Hepatocyte (in vitro differentiated cells): ENCODE measurements at regions not wholly inside any gene's neighbourhood (a gene's known extent, or its start where the extent isn't known, plus 50 kb on each side); places are given as distances from the start of the nearest gene placed in this dataset.

Source experiments
- DNase-seq: peaks from one replicate; pipeline ENCODE4 v3.0.0-alpha.2; 2016; ENCODE audit warnings: low spot score
- H2AFZ ChIP-seq: fragments of 200-600 bp; sonication (generic); 2 replicates; pipeline ENCODE4 v1.6.0; 2016; ENCODE audit warnings: antibody characterized with exemption, mild to moderate bottlenecking
- H3K27ac ChIP-seq: fragments of 200-600 bp; sonication (generic); 2 replicates; pipeline ENCODE4 v1.5.1; 2016; ENCODE audit warnings: mild to moderate bottlenecking
- H3K27me3 ChIP-seq: fragments of 200-600 bp; sonication (generic); 2 replicates; pipeline ENCODE4 v1.6.1; 2016
- H3K36me3 ChIP-seq: fragments of 200-600 bp; sonication (generic); replicated peaks from 2 replicates; pipeline ENCODE4 v1.5.1; 2016; ENCODE audit warnings: low read depth; ENCODE audit not compliant: insufficient read depth
- H3K4me1 ChIP-seq: fragments of 200-600 bp; sonication (generic); 2 replicates; pipeline ENCODE4 v1.5.1; 2016; ENCODE audit warnings: mild to moderate bottlenecking, moderate library complexity; ENCODE audit not compliant: insufficient read depth
- H3K4me2 ChIP-seq: fragments of 200-600 bp; sonication (generic); 2 replicates; pipeline ENCODE4 v1.6.0; 2016
- H3K4me3 ChIP-seq: fragments of 200-600 bp; sonication (generic); 2 replicates; pipeline ENCODE4 v1.5.1; 2016; ENCODE audit warnings: mild to moderate bottlenecking
- H3K79me2 ChIP-seq: fragments of 200-600 bp; sonication (generic); 2 replicates; pipeline ENCODE4 v1.6.0; 2017; ENCODE audit warnings: mild to moderate bottlenecking
- H3K9me2 ChIP-seq: fragments of 200-600 bp; sonication (generic); replicated peaks from 2 replicates; pipeline ENCODE4 v1.6.0; 2017; ENCODE audit warnings: mild to moderate bottlenecking; ENCODE audit not compliant: insufficient read depth
- H3K9me3 ChIP-seq: fragments of 200-600 bp; sonication (generic); 2 replicates; pipeline ENCODE4 v1.5.1; 2016; ENCODE audit warnings: low read depth, mild to moderate bottlenecking
- H4K20me1 ChIP-seq: fragments of 200-600 bp; sonication (generic); 2 replicates; pipeline ENCODE4 v1.6.0; 2016; ENCODE audit warnings: mild to moderate bottlenecking; ENCODE audit not compliant: insufficient read depth, poor library complexity, severe bottlenecking
- CTCF ChIP-seq: fragments of 200-600 bp; sonication (generic); IDR thresholded peaks from 2 replicates; pipeline ENCODE4 v1.5.1; 2016; ENCODE audit warnings: antibody characterized with exemption, mild to moderate bottlenecking; ENCODE audit not compliant: poor library complexity
- EZH2 ChIP-seq: fragments of 200-600 bp; sonication (generic); IDR thresholded peaks from 2 replicates; pipeline ENCODE4 v1.6.1; 2016; ENCODE audit warnings: antibody characterized with exemption, mild to moderate bottlenecking, borderline replicate concordance
- EZH2phosphoT487 ChIP-seq: fragments of 200-600 bp; sonication (generic); IDR thresholded peaks from one replicate; pipeline ENCODE4 v1.6.1; 2018; ENCODE audit warnings: antibody characterized with exemption, mild to moderate bottlenecking, low read depth, moderate library complexity; ENCODE audit not compliant: unreplicated experiment, severe bottlenecking
- WGBS: methylation state at CpG from one replicate; pipeline ENCODE4 v1.1.6; 2016; ENCODE audit warnings: low lambda C conversion rate; ENCODE audit errors: missing lambda C conversion rate; 5-methylcytosine and 5-hydroxymethylcytosine counted together

GRCh38 chr11:129252621-129253020, 60.5 kb upstream of the ARHGAP32 start:
- Histone ChIP-seq H3K36me3 (no peaks in the 10 kb centered on the region), H3K4me1 (no peaks in the 10 kb centered on the region), H3K79me2 (peaks cover 99% of the 10 kb centered on the region), H2AFZ (no peak overlapping the region), H3K4me3 (no peak overlapping the region), H3K27me3 (no peaks in the 10 kb centered on the region), H3K9me3 (no peaks in the 10 kb centered on the region), H3K4me2 (no peak overlapping the region), H3K27ac (no peak overlapping the region), H4K20me1 (peaks cover 15% of the 10 kb centered on the region), H3K9me2 (no peaks in the 10 kb centered on the region)
- TF ChIP-seq EZH2: no peak
- TF ChIP-seq CTCF: no peak
- TF ChIP-seq EZH2phosphoT487: no peak
- no peak for DNase-seq
- WGBS: 30% methylated on average over 5 of the region's 5 CpGs

- H3K4me1 ChIP-seq: peaks cover 4% of the 10 kb centered on the region
- no peaks in the 10 kb centered on the region for H3K36me3 ChIP-seq
- no peak for DNase-seq
- H2AFZ ChIP-seq: no peak overlapping the region
- peaks cover 15% of the 10 kb centered on the region for H4K20me1 ChIP-seq
- no peaks in the 10 kb centered on the region for H3K27me3 ChIP-seq
- H3K9me3 ChIP-seq: no peaks in the 10 kb centered on the region
- no peak overlapping the region for H3K4me3 ChIP-seq
- peaks cover 97% of the 10 kb centered on the region for H3K79me2 ChIP-seq
- no peaks in the 10 kb centered on the region for H3K9me2 ChIP-seq
- H3K4me2 ChIP-seq: no peak overlapping the region
- TF ChIP-seq EZH2: no peak
- TF ChIP-seq EZH2phosphoT487: no peak
- TF ChIP-seq CTCF: no peak
- 56% methylated on average over 3 of the region's 3 CpGs for WGBS
- H3K27ac ChIP-seq: no peak overlapping the region
Measured at GRCh38 chr11:129251067-129251466, 58.9 kb upstream of the ARHGAP32 start.

- peaks cover 15% of the 10 kb centered on the region for H4K20me1 ChIP-seq
- H3K36me3 ChIP-seq: no peaks in the 10 kb centered on the region
- TF ChIP-seq EZH2phosphoT487 (no peak), CTCF (no peak), EZH2 (no peak)
- H3K9me3 ChIP-seq: no peaks in the 10 kb centered on the region
- H2AFZ ChIP-seq: no peak overlapping the region
- 95% methylated on average over 2 of the region's 2 CpGs for WGBS
- no peak overlapping the region for H3K27ac ChIP-seq
- H3K4me1 ChIP-seq: peaks cover 4% of the 10 kb centered on the region
- H3K79me2 ChIP-seq: peaks cover 91% of the 10 kb centered on the region
- no peak overlapping the region for H3K4me3 ChIP-seq
- DNase-seq: no peak
- H3K4me2 ChIP-seq: no peak overlapping the region
- no peaks in the 10 kb centered on the region for H3K27me3 ChIP-seq
- H3K9me2 ChIP-seq: no peaks in the 10 kb centered on the region
Measured at GRCh38 chr11:129249923-129250322, 57.8 kb upstream of the ARHGAP32 start.

- H3K9me2 ChIP-seq: no peaks in the 10 kb centered on the region
- WGBS: 89% methylated on average over 4 of the region's 4 CpGs
- H3K36me3 ChIP-seq: no peaks in the 10 kb centered on the region
- H2AFZ ChIP-seq: no peak overlapping the region
- TF ChIP-seq EZH2 (no peak), CTCF (no peak), EZH2phosphoT487 (no peak)
- no peaks in the 10 kb centered on the region for H3K9me3 ChIP-seq
- no peak for DNase-seq
- H3K27me3 ChIP-seq: no peaks in the 10 kb centered on the region
- no peak overlapping the region for H3K27ac ChIP-seq
- H3K4me2 ChIP-seq: no peak overlapping the region
- H3K4me3 ChIP-seq: no peak overlapping the region
- H4K20me1 ChIP-seq: peaks cover 15% of the 10 kb centered on the region
- peaks cover 85% of the 10 kb centered on the region for H3K79me2 ChIP-seq
- H3K4me1 ChIP-seq: peaks cover 4% of the 10 kb centered on the region
Measured at GRCh38 chr11:129249351-129249750, 57.2 kb upstream of the ARHGAP32 start.
